Osteoblast (primary cell): ENCODE measurements at regions not wholly inside any gene's neighbourhood (a gene's known extent, or its start where the extent isn't known, plus 50 kb on each side); places are given as distances from the start of the nearest gene placed in this dataset.

Source experiments
- DNase-seq: peaks from one replicate; pipeline ENCODE4 v3.0.0; 2011; ENCODE audit warnings: low spot score, mixed read lengths; ENCODE audit not compliant: insufficient read length; ENCODE audit errors: missing footprints
- H2AFZ ChIP-seq: 2 replicates; pipeline ENCODE4 v1.6.0; 2011; ENCODE audit warnings: mild to moderate bottlenecking, low read length
- H3K27ac ChIP-seq: 2 replicates; pipeline ENCODE4 v1.5.1; 2011; ENCODE audit warnings: mild to moderate bottlenecking, low read depth, low read length, moderate library complexity
- H3K27me3 ChIP-seq: 2 replicates; pipeline ENCODE4 v1.6.0; 2012; ENCODE audit warnings: mild to moderate bottlenecking, control low read depth, inconsistent platforms, low read length, moderate library complexity; ENCODE audit not compliant: insufficient read depth
- H3K36me3 ChIP-seq: 2 replicates; pipeline ENCODE4 v1.5.1; 2011; ENCODE audit warnings: mild to moderate bottlenecking, low read length, control low read depth, moderate library complexity; ENCODE audit not compliant: insufficient read depth
- H3K4me1 ChIP-seq: 2 replicates; pipeline ENCODE4 v1.5.1; 2011; ENCODE audit warnings: mild to moderate bottlenecking, low read length, control low read depth, moderate library complexity; ENCODE audit not compliant: insufficient read depth
- H3K4me2 ChIP-seq: 2 replicates; pipeline ENCODE4 v1.6.0; 2011; ENCODE audit warnings: mild to moderate bottlenecking, low read length; ENCODE audit not compliant: insufficient read depth
- H3K4me3 ChIP-seq: fragments of 200-600 bp; sonication (generic); 3 replicates; pipeline ENCODE4 v1.5.1; 2012; ENCODE audit warnings: mild to moderate bottlenecking, low read length, inconsistent platforms; ENCODE audit not compliant: insufficient read depth
- H3K79me2 ChIP-seq: 2 replicates; pipeline ENCODE4 v1.6.0; 2012; ENCODE audit warnings: mild to moderate bottlenecking, low read length, control low read depth, inconsistent platforms; ENCODE audit not compliant: insufficient read depth
- H3K9me3 ChIP-seq: 2 replicates; pipeline ENCODE4 v1.5.1; 2011; ENCODE audit warnings: low read depth, low read length, control low read depth
- H4K20me1 ChIP-seq: 2 replicates; pipeline ENCODE4 v1.6.0; 2012; ENCODE audit warnings: mild to moderate bottlenecking, low read length, control low read depth; ENCODE audit not compliant: insufficient read depth
- TF ChIP-seq, protein P1 (sequence below): IDR thresholded peaks from 2 replicates; pipeline ENCODE4 v1.5.1; 2011; ENCODE audit warnings: mild to moderate bottlenecking, low read depth, low read length, moderate library complexity; ENCODE audit errors: extremely low read depth

- Histone ChIP-seq H3K36me3 (no peaks in the 10 kb centered on the region), H3K27me3 (no peaks in the 10 kb centered on the region), H3K4me2 (no peak overlapping the region), H4K20me1 (no peaks in the 10 kb centered on the region), H3K4me1 (no peaks in the 10 kb centered on the region), H3K79me2 (no peaks in the 10 kb centered on the region), H3K27ac (no peak overlapping the region), H2AFZ (no peak overlapping the region), H3K4me3 (no peak overlapping the region), H3K9me3 (no peaks in the 10 kb centered on the region)
- DNase-seq: no peak
- TF ChIP-seq, protein P1, sequence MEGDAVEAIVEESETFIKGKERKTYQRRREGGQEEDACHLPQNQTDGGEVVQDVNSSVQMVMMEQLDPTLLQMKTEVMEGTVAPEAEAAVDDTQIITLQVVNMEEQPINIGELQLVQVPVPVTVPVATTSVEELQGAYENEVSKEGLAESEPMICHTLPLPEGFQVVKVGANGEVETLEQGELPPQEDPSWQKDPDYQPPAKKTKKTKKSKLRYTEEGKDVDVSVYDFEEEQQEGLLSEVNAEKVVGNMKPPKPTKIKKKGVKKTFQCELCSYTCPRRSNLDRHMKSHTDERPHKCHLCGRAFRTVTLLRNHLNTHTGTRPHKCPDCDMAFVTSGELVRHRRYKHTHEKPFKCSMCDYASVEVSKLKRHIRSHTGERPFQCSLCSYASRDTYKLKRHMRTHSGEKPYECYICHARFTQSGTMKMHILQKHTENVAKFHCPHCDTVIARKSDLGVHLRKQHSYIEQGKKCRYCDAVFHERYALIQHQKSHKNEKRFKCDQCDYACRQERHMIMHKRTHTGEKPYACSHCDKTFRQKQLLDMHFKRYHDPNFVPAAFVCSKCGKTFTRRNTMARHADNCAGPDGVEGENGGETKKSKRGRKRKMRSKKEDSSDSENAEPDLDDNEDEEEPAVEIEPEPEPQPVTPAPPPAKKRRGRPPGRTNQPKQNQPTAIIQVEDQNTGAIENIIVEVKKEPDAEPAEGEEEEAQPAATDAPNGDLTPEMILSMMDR: no peak
Measured at GRCh38 chr13:84200971-84201370, 318.7 kb upstream of the SLITRK1 start.

DNA sequence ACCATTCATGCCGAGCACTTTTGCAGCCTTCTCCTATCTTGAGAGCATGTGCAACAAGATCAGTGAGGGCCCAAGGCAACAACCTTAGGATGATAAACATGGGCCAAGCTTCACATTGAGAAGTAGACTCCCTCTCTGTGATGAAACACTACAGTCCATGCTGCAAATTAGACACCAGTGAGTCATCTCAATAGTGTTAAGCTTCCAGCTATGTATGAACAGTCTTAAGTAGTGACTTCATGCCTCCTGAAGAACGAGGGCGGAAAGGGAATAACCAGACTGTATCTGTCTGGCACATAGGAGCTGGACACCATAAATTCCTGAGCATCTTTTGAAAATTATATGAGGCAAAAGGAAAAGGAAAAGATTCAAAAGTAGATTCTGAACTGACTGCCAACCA lies 309.9 kb upstream of the SLITRK1 start:
- Histone ChIP-seq H3K4me2 (no peak overlapping the region), H4K20me1 (no peaks in the 10 kb centered on the region), H3K27me3 (no peaks in the 10 kb centered on the region), H3K4me1 (no peaks in the 10 kb centered on the region), H3K36me3 (no peaks in the 10 kb centered on the region), H3K27ac (no peak overlapping the region), H3K9me3 (no peaks in the 10 kb centered on the region), H3K79me2 (no peaks in the 10 kb centered on the region), H3K4me3 (no peak overlapping the region), H2AFZ (no peak overlapping the region)
- no peak for DNase-seq
- TF ChIP-seq, protein P1: no peak

DNA sequence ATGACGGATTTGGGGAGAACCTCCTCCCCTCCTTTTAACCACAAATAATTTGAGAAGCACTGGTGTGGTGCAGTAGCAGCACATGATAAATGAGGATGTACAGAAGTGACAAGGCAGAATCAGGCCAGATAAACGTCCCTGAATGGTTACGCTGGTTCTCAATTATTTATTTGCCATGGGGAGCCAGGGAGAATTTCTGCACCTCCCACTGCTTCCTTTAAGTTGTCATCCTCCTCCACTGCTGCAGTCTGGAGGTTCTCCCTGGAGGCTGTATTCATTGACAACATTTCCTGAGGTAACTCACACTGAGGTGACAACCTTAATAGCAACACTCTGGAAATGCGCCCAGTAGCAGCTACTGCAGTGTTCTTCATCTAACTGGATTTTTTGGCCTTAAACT lies 308.9 kb upstream of the SLITRK1 start:
- Histone ChIP-seq H3K9me3 (no peaks in the 10 kb centered on the region), H3K4me1 (no peaks in the 10 kb centered on the region), H3K4me2 (no peak overlapping the region), H3K4me3 (no peak overlapping the region), H3K27me3 (no peaks in the 10 kb centered on the region), H2AFZ (no peak overlapping the region), H3K27ac (no peak overlapping the region), H3K36me3 (no peaks in the 10 kb centered on the region), H4K20me1 (no peaks in the 10 kb centered on the region), H3K79me2 (no peaks in the 10 kb centered on the region)
- TF ChIP-seq, protein P1: no peak
- no peak for DNase-seq

DNA sequence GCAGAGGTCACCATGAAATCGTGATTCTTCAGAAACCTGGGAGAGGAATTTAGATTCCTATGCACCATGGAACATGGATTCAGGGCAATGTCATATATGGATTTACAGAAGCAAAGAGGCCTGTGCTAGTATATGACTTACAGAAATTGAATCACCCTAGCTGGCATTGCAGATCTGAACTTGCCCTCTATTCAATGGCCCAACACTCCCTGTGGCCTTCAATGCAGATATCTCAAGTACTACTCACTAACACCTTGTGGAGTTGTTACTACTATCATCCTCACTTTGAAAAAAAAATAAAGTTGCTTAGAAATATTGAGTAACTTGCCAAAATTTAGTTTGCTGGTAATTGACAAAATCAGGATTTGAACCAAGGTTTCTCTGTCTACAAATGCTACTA lies 305.4 kb upstream of the SLITRK1 start:
- H3K4me1 ChIP-seq: no peaks in the 10 kb centered on the region
- TF ChIP-seq, protein P1: no peak
- DNase-seq: no peak

More for the DNA sequence above, 305.4 kb upstream of the SLITRK1 start:
- H3K4me2 ChIP-seq: no peak overlapping the region
- H3K27ac ChIP-seq: no peak overlapping the region
- H3K27me3 ChIP-seq: no peaks in the 10 kb centered on the region
- H3K4me3 ChIP-seq: no peak overlapping the region
- no peaks in the 10 kb centered on the region for H3K9me3 ChIP-seq
- H3K79me2 ChIP-seq: no peaks in the 10 kb centered on the region
- H2AFZ ChIP-seq: no peak overlapping the region
- H3K36me3 ChIP-seq: no peaks in the 10 kb centered on the region
- no peaks in the 10 kb centered on the region for H4K20me1 ChIP-seq
